ENCODE measurements at regions not wholly inside any gene's neighbourhood (a gene's known extent, or its start where the extent isn't known, plus 50 kb on each side); places are given as distances from the start of the nearest gene placed in this dataset.

DNA sequence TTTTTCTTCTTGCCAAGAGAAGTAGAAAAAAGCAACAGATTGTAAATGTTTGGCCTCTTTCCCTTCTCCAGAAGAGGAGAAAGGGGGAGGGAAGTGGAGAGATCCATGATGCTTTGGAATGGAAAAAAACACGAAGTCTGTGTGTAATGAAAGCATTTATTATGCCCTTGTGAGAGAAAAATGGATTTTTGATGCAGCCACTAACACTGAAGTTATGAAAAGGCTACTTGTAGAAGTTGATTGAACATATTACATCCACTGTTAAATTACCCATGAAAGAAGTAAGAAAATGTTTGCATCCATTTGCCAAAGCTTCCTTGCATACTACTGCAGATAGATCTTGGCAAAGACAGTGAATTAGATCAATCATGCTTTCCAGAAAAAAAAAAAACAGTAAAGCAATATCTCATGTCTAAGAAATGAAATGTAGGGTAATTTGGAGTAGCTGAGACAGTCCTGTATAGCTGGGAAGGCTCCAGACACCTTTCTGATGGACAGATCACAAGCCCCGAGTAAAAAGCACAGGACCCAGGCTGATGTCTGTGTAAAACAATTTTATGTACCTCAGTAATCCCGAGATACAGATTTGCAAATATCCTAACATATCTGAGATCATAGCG lies 295.5 kb downstream of the PLOD2 start:
- H3K9me3 Mint-ChIP-seq (ENCODE audit: low read depth) = no peaks in the 10 kb centered on the region
- DNase-seq (ENCODE audit: low spot score, unreplicated experiment) = no peak
- no peaks in the 10 kb centered on the region for H3K36me3 Mint-ChIP-seq (ENCODE audit: insufficient read depth)
- TF ChIP-seq, protein P1, sequence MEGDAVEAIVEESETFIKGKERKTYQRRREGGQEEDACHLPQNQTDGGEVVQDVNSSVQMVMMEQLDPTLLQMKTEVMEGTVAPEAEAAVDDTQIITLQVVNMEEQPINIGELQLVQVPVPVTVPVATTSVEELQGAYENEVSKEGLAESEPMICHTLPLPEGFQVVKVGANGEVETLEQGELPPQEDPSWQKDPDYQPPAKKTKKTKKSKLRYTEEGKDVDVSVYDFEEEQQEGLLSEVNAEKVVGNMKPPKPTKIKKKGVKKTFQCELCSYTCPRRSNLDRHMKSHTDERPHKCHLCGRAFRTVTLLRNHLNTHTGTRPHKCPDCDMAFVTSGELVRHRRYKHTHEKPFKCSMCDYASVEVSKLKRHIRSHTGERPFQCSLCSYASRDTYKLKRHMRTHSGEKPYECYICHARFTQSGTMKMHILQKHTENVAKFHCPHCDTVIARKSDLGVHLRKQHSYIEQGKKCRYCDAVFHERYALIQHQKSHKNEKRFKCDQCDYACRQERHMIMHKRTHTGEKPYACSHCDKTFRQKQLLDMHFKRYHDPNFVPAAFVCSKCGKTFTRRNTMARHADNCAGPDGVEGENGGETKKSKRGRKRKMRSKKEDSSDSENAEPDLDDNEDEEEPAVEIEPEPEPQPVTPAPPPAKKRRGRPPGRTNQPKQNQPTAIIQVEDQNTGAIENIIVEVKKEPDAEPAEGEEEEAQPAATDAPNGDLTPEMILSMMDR (IDR thresholded peaks at IDR 0.05; ENCODE audit: unreplicated experiment) = no peak
- no peaks in the 10 kb centered on the region for H3K27me3 Mint-ChIP-seq
- H3K4me1 Mint-ChIP-seq (ENCODE audit: low read depth) = peaks cover 2% of the 10 kb centered on the region
- H3K4me3 Mint-ChIP-seq (ENCODE audit: low read depth) = no peak overlapping the region
- no peak overlapping the region for H3K27ac Mint-ChIP-seq

DNA sequence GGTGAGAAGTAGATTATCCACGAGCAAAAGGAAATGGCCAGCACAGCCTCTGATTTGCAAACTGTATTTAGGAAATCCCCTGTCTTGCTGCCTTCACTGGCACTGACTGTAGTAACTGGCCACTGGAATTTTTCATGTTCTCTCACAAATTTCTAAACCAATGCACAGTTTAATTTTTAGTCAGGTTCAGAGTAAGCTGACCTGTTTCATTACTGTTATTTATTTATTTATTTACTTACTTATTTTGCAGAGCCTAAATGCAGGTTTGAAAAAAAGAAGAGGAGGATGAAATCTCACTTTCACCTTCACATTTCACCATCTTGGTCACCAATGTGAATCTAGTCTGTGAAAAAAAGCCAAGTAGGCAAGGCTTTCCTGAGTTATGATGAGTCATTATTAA lies 291.0 kb downstream of the PLOD2 start:
- DNase-seq (ENCODE audit: low spot score, unreplicated experiment) = no peak
- TF ChIP-seq, protein P1 (IDR thresholded peaks at IDR 0.05; ENCODE audit: unreplicated experiment) = no peak
- no peak overlapping the region for H3K27ac Mint-ChIP-seq
- peaks cover 6% of the 10 kb centered on the region for H3K9me3 Mint-ChIP-seq (ENCODE audit: low read depth)
- H3K4me1 Mint-ChIP-seq (ENCODE audit: low read depth) = no peaks in the 10 kb centered on the region
- H3K27me3 Mint-ChIP-seq = no peaks in the 10 kb centered on the region
- H3K36me3 Mint-ChIP-seq (ENCODE audit: insufficient read depth) = no peaks in the 10 kb centered on the region
- H3K4me3 Mint-ChIP-seq (ENCODE audit: low read depth) = no peak overlapping the region

DNA sequence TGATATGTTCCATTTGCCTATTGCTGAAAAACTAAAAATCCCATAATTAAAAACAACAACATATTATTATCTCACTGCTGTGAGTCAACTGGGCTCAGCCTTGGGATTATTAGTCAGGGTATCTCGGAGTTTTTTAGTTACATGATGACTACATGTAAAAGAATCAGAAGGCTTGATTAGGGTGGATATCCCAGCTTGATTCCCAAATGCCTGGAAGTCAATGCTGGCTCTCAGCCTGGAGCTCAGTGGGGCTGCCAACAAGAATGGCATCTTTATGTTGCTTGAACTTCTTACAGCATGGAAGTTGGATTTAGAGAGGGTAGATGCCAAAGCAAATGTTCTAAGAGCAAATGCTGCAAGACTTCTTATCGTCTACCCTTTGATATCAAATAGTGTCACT lies 278.5 kb downstream of the PLOD2 start:
- no peaks in the 10 kb centered on the region for H3K36me3 Mint-ChIP-seq (ENCODE audit: insufficient read depth)
- peaks cover 2% of the 10 kb centered on the region for H3K27me3 Mint-ChIP-seq
- no peak overlapping the region for H3K4me3 Mint-ChIP-seq (ENCODE audit: low read depth)
- no peak for DNase-seq (ENCODE audit: low spot score, unreplicated experiment)
- peaks cover 6% of the 10 kb centered on the region for H3K4me1 Mint-ChIP-seq (ENCODE audit: low read depth)
- H3K27ac Mint-ChIP-seq = no peak overlapping the region
- TF ChIP-seq, protein P1 (IDR thresholded peaks at IDR 0.05; ENCODE audit: unreplicated experiment) = no peak
- no peaks in the 10 kb centered on the region for H3K9me3 Mint-ChIP-seq (ENCODE audit: low read depth)

DNA sequence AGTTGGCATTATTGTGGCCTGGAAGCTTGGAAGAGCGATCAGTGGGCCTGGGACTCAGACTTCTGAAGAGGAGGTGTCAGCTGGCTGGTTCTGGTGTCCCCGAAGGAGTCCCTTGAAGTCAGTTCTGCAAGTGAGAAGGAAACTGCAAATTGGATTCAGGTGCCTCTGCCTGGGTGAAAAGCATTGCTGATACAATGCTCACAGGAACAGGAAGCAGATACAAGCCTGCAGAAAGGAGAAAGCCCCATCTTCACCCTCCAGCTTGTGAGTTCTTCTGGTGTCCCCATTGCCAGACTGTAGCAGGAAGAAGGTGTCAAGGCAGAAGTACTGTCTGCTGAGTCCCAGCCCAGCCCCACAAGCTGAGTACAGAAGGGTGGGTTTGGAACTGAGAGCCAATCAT lies 271.3 kb downstream of the PLOD2 start:
- H3K36me3 Mint-ChIP-seq (ENCODE audit: insufficient read depth) = no peaks in the 10 kb centered on the region
- TF ChIP-seq, protein P1 (IDR thresholded peaks at IDR 0.05; ENCODE audit: unreplicated experiment) = no peak
- H3K4me3 Mint-ChIP-seq (ENCODE audit: low read depth) = no peak overlapping the region
- peaks cover 30% of the 10 kb centered on the region for H3K4me1 Mint-ChIP-seq (ENCODE audit: low read depth)
- H3K9me3 Mint-ChIP-seq (ENCODE audit: low read depth) = no peaks in the 10 kb centered on the region
- H3K27ac Mint-ChIP-seq = no peak overlapping the region
- DNase-seq (ENCODE audit: low spot score, unreplicated experiment) = no peak
- peaks cover 2% of the 10 kb centered on the region for H3K27me3 Mint-ChIP-seq

DNA sequence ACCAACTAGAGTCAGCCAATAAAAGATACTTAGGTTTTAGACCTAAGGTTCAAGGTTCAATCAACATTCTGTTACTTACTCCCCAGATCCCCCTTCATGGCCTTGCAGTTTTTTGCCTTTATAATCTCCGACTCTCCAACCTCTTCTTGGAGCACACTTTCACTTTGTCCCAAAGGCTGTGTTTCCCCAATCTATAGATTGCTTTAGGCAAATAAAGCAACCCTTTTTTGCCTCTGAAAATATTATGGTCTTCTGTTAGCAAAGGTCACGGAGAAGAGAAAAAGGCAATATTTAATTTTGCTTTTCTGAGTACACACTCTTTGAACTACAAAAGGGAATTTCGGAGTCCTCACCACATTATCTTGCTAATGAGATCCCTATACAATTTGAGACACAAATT lies 268.1 kb downstream of the PLOD2 start:
- Mint-ChIP-seq H3K36me3 (ENCODE audit: insufficient read depth) (no peaks in the 10 kb centered on the region), H3K9me3 (ENCODE audit: low read depth) (no peaks in the 10 kb centered on the region), H3K27ac (no peak overlapping the region), H3K4me1 (ENCODE audit: low read depth) (peaks cover 21% of the 10 kb centered on the region), H3K27me3 (no peaks in the 10 kb centered on the region), H3K4me3 (ENCODE audit: low read depth) (no peak overlapping the region)
- TF ChIP-seq, protein P1 (IDR thresholded peaks at IDR 0.05; ENCODE audit: unreplicated experiment) = no peak
- no peak for DNase-seq (ENCODE audit: low spot score, unreplicated experiment)

All from progenitor cell of endocrine pancreas (in vitro differentiated cells).